OCI-LY1 (cell line): ENCODE measurements at regions not wholly inside any gene's neighbourhood (a gene's known extent, or its start where the extent isn't known, plus 50 kb on each side); places are given as distances from the start of the nearest gene placed in this dataset.

Experiments
- H2AFZ ChIP-seq: fragments of 200-600 bp; sonication (generic), shearing (Covaris generic); 2 replicates; pipeline ENCODE4 v1.6.0; 2014; ENCODE audit warnings: antibody characterized with exemption, mild to moderate bottlenecking, low read length
- H3F3A ChIP-seq: fragments of 200-600 bp; sonication (generic), shearing (Covaris generic); 2 replicates; pipeline ENCODE4 v1.6.0; 2014; ENCODE audit warnings: mild to moderate bottlenecking, antibody characterized with exemption, low read length, moderate library complexity; ENCODE audit not compliant: insufficient read depth
- H3K27ac ChIP-seq: fragments of 200-600 bp; sonication (generic); 2 replicates; pipeline ENCODE4 v1.5.1; 2014; ENCODE audit warnings: low read length, mixed run types, mild to moderate bottlenecking, low read depth; ENCODE audit not compliant: poor library complexity, severe bottlenecking
- H3K27me3 ChIP-seq: fragments of 200-600 bp; sonication (generic); 2 replicates; pipeline ENCODE4 v1.6.0; 2014; ENCODE audit warnings: antibody characterized with exemption, mild to moderate bottlenecking, low read length, moderate library complexity; ENCODE audit not compliant: insufficient read depth
- H3K36me3 ChIP-seq: fragments of 200-600 bp; sonication (generic); 2 replicates; pipeline ENCODE4 v1.6.1; 2014; ENCODE audit warnings: mild to moderate bottlenecking, antibody characterized with exemption, low read length, moderate library complexity, mixed read lengths; ENCODE audit not compliant: insufficient read depth
- H3K4me1 ChIP-seq: fragments of 200-600 bp; sonication (generic); 2 replicates; pipeline ENCODE4 v1.5.1; 2014; ENCODE audit warnings: mild to moderate bottlenecking, low read length, moderate library complexity; ENCODE audit not compliant: insufficient read depth, severe bottlenecking
- H3K4me2 ChIP-seq: fragments of 200-600 bp; sonication (generic), shearing (Covaris generic); 2 replicates; pipeline ENCODE4 v1.6.1; 2014; ENCODE audit warnings: low read length
- H3K4me3 ChIP-seq: fragments of 200-600 bp; sonication (generic); 2 replicates; pipeline ENCODE4 v1.5.1; 2014; ENCODE audit warnings: low read length, low read depth, mild to moderate bottlenecking, mixed read lengths; ENCODE audit not compliant: poor library complexity, severe bottlenecking
- H3K79me2 ChIP-seq: fragments of 200-600 bp; shearing (Covaris generic); 2 replicates; pipeline ENCODE4 v1.6.1; 2016; ENCODE audit warnings: mixed run types, low read length, mixed read lengths; ENCODE audit not compliant: insufficient read depth
- H3K9ac ChIP-seq: fragments of 200-600 bp; sonication (generic), shearing (Covaris generic); 2 replicates; pipeline ENCODE4 v1.6.1; 2014; ENCODE audit warnings: mild to moderate bottlenecking, low read length, mixed read lengths
- H3K9me2 ChIP-seq: fragments of 200-600 bp; sonication (generic), shearing (Covaris generic); 2 replicates; pipeline ENCODE4 v1.6.1; 2014; ENCODE audit warnings: low read depth, mild to moderate bottlenecking, low read length, mixed read lengths
- H3K9me3 ChIP-seq: fragments of 200-600 bp; shearing (Covaris generic); 2 replicates; pipeline ENCODE4 v1.6.1; 2014; ENCODE audit warnings: low read length, mixed read lengths
- H4K20me1 ChIP-seq: fragments of 200-600 bp; sonication (generic), shearing (Covaris generic); 2 replicates; pipeline ENCODE4 v1.6.0; 2016; ENCODE audit warnings: mild to moderate bottlenecking, low read length; ENCODE audit not compliant: insufficient read depth
- CTCF ChIP-seq: fragments of 200-600 bp; sonication (generic), shearing (Covaris generic); IDR thresholded peaks from 2 replicates; pipeline ENCODE4 v1.5.1; 2017; ENCODE audit warnings: mild to moderate bottlenecking, antibody characterized with exemption, low read length, moderate library complexity, mixed read lengths
- EZH2 ChIP-seq: fragments of 200-600 bp; sonication (generic), shearing (Covaris generic); IDR thresholded peaks from 2 replicates; pipeline ENCODE4 v1.8.0; 2017; ENCODE audit warnings: borderline replicate concordance, mixed run types, mild to moderate bottlenecking, antibody characterized with exemption, low read length, moderate library complexity, mixed read lengths

GRCh38 chr5:129322968-129323367 lies 137.1 kb upstream of the ADAMTS19 start:
- H4K20me1 ChIP-seq: no peaks in the 10 kb centered on the region
- no peak overlapping the region for H3K9ac ChIP-seq
- no peaks in the 10 kb centered on the region for H3K4me1 ChIP-seq
- H3K36me3 ChIP-seq: no peaks in the 10 kb centered on the region
- no peaks in the 10 kb centered on the region for H3K9me2 ChIP-seq
- H3K9me3 ChIP-seq: no peaks in the 10 kb centered on the region
- no peaks in the 10 kb centered on the region for H3K79me2 ChIP-seq
- no peak overlapping the region for H2AFZ ChIP-seq
- no peak overlapping the region for H3K4me2 ChIP-seq
- no peaks in the 10 kb centered on the region for H3K27me3 ChIP-seq
- H3K27ac ChIP-seq: no peak overlapping the region
- H3K4me3 ChIP-seq: no peak overlapping the region
- no peaks in the 10 kb centered on the region for H3F3A ChIP-seq
- TF ChIP-seq EZH2 (no peak), CTCF (no peak)

GRCh38 chr5:129341306-129341705 lies 118.8 kb upstream of the ADAMTS19 start:
- Histone ChIP-seq H3K9me3 (no peaks in the 10 kb centered on the region), H2AFZ (no peak overlapping the region), H3K9me2 (no peaks in the 10 kb centered on the region), H3K4me1 (peaks cover 15% of the 10 kb centered on the region), H3K79me2 (no peaks in the 10 kb centered on the region), H3K4me2 (no peak overlapping the region), H3K9ac (no peak overlapping the region), H3K27me3 (no peaks in the 10 kb centered on the region), H3K36me3 (no peaks in the 10 kb centered on the region), H3F3A (no peaks in the 10 kb centered on the region), H4K20me1 (no peaks in the 10 kb centered on the region), H3K27ac (no peak overlapping the region), H3K4me3 (no peak overlapping the region)
- TF ChIP-seq CTCF: no peak
- no peak for TF ChIP-seq EZH2

- no peak overlapping the region for H2AFZ ChIP-seq
- TF ChIP-seq EZH2 (no peak), CTCF (no peak)
- no peaks in the 10 kb centered on the region for H3F3A ChIP-seq
- H3K4me2 ChIP-seq: no peak overlapping the region
- H3K79me2 ChIP-seq: no peaks in the 10 kb centered on the region
- no peaks in the 10 kb centered on the region for H3K27me3 ChIP-seq
- H3K4me1 ChIP-seq: peaks cover 15% of the 10 kb centered on the region
- no peaks in the 10 kb centered on the region for H4K20me1 ChIP-seq
- no peaks in the 10 kb centered on the region for H3K9me2 ChIP-seq
- H3K9me3 ChIP-seq: no peaks in the 10 kb centered on the region
- no peak overlapping the region for H3K27ac ChIP-seq
- no peak overlapping the region for H3K4me3 ChIP-seq
- no peak overlapping the region for H3K9ac ChIP-seq
- H3K36me3 ChIP-seq: no peaks in the 10 kb centered on the region
Observed at GRCh38 chr5:129342796-129343195, 117.3 kb upstream of the ADAMTS19 start.
